ENCODE measurements at regions not wholly inside any gene's neighbourhood (a gene's known extent, or its start where the extent isn't known, plus 50 kb on each side); places are given as distances from the start of the nearest gene placed in this dataset.

- no peak for TF ChIP-seq POLR2A (IDR thresholded peaks at IDR 0.05)
- TF ChIP-seq, protein P1, sequence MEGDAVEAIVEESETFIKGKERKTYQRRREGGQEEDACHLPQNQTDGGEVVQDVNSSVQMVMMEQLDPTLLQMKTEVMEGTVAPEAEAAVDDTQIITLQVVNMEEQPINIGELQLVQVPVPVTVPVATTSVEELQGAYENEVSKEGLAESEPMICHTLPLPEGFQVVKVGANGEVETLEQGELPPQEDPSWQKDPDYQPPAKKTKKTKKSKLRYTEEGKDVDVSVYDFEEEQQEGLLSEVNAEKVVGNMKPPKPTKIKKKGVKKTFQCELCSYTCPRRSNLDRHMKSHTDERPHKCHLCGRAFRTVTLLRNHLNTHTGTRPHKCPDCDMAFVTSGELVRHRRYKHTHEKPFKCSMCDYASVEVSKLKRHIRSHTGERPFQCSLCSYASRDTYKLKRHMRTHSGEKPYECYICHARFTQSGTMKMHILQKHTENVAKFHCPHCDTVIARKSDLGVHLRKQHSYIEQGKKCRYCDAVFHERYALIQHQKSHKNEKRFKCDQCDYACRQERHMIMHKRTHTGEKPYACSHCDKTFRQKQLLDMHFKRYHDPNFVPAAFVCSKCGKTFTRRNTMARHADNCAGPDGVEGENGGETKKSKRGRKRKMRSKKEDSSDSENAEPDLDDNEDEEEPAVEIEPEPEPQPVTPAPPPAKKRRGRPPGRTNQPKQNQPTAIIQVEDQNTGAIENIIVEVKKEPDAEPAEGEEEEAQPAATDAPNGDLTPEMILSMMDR (IDR thresholded peaks at IDR 0.05) = no peak
These were observed 400.0 kb downstream of the LMO7 start for GRCh38 chr13:76036176-76036575.
